ENCODE measurements at regions not wholly inside any gene's neighbourhood (a gene's known extent, or its start where the extent isn't known, plus 50 kb on each side); places are given as distances from the start of the nearest gene placed in this dataset.

DNA sequence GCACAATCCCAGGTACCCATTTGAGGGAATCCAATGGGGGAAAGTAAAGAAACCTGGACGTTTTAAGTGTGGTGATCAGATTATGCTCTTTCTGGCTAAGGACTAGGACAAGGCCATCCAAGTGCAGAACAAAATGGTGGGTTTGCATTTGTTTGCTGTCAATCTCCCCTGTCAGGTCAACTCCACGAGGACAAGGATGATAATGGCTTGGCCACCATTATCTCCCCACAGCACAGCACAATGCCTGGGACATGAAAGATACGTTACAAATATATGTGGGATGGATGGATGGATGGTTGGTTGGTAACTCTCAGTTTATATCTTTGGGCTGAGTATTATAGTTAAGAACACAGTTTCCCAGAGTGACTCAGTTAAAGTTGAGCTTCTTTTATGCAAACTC, 526.9 kb downstream of the NPIPA7 start:
- Histone ChIP-seq H3K4me3 (ENCODE audit: insufficient read depth, low read depth, low read length) (no peak overlapping the region), H3K9me3 (ENCODE audit: control insufficient read depth, low read length) (no peaks in the 10 kb centered on the region), H3K4me1 (ENCODE audit: control insufficient read depth, insufficient read depth, low read length) (no peaks in the 10 kb centered on the region), H3K36me3 (ENCODE audit: control insufficient read depth, insufficient read depth, low read length) (no peaks in the 10 kb centered on the region), H3K27me3 (ENCODE audit: control insufficient read depth, insufficient read depth, low read length, poor library complexity, severe bottlenecking) (no peaks in the 10 kb centered on the region), H3K27ac (ENCODE audit: insufficient read depth, low read depth, low read length, poor library complexity, severe bottlenecking) (no peak overlapping the region)
- 76 to 88% methylated on average over 3 of the region's 3 CpGs for WGBS, 2 experiments

- no peaks in the 10 kb centered on the region for H3K27me3 ChIP-seq (ENCODE audit: control insufficient read depth, insufficient read depth, low read length, poor library complexity, severe bottlenecking)
- no peak overlapping the region for H3K4me3 ChIP-seq (ENCODE audit: insufficient read depth, low read depth, low read length)
- H3K9me3 ChIP-seq (ENCODE audit: control insufficient read depth, low read length), result no peaks in the 10 kb centered on the region
- H3K4me1 ChIP-seq (ENCODE audit: control insufficient read depth, insufficient read depth, low read length), result no peaks in the 10 kb centered on the region
- H3K27ac ChIP-seq (ENCODE audit: insufficient read depth, low read depth, low read length, poor library complexity, severe bottlenecking), result no peak overlapping the region
- no peaks in the 10 kb centered on the region for H3K36me3 ChIP-seq (ENCODE audit: control insufficient read depth, insufficient read depth, low read length)
These were observed 528.1 kb downstream of the NPIPA7 start for GRCh38 chr16:16907089-16907488.

- H3K27ac ChIP-seq (ENCODE audit: insufficient read depth, low read depth, low read length, poor library complexity, severe bottlenecking), result no peak overlapping the region
- H3K9me3 ChIP-seq (ENCODE audit: control insufficient read depth, low read length), result no peaks in the 10 kb centered on the region
- H3K4me1 ChIP-seq (ENCODE audit: control insufficient read depth, insufficient read depth, low read length), result no peaks in the 10 kb centered on the region
- no peak overlapping the region for H3K4me3 ChIP-seq (ENCODE audit: insufficient read depth, low read depth, low read length)
- H3K36me3 ChIP-seq (ENCODE audit: control insufficient read depth, insufficient read depth, low read length), result no peaks in the 10 kb centered on the region
- 93 to 96% methylated on average over 5 of the region's 5 CpGs for WGBS, 2 experiments
- no peaks in the 10 kb centered on the region for H3K27me3 ChIP-seq (ENCODE audit: control insufficient read depth, insufficient read depth, low read length, poor library complexity, severe bottlenecking)
These were observed 529.1 kb downstream of the NPIPA7 start for GRCh38 chr16:16908077-16908476.

GRCh38 chr16:16909126-16909525, 530.2 kb downstream of the NPIPA7 start:
- Histone ChIP-seq H3K4me1 (ENCODE audit: control insufficient read depth, insufficient read depth, low read length) (no peaks in the 10 kb centered on the region), H3K4me3 (ENCODE audit: insufficient read depth, low read depth, low read length) (no peak overlapping the region), H3K27ac (ENCODE audit: insufficient read depth, low read depth, low read length, poor library complexity, severe bottlenecking) (no peak overlapping the region), H3K27me3 (ENCODE audit: control insufficient read depth, insufficient read depth, low read length, poor library complexity, severe bottlenecking) (no peaks in the 10 kb centered on the region), H3K36me3 (ENCODE audit: control insufficient read depth, insufficient read depth, low read length) (no peaks in the 10 kb centered on the region), H3K9me3 (ENCODE audit: control insufficient read depth, low read length) (no peaks in the 10 kb centered on the region)
- 85 to 89% methylated on average over 3 of the region's 3 CpGs for WGBS, 2 experiments

- Histone ChIP-seq H3K4me1 (ENCODE audit: control insufficient read depth, insufficient read depth, low read length) (no peaks in the 10 kb centered on the region), H3K9me3 (ENCODE audit: control insufficient read depth, low read length) (no peaks in the 10 kb centered on the region), H3K4me3 (ENCODE audit: insufficient read depth, low read depth, low read length) (no peak overlapping the region), H3K36me3 (ENCODE audit: control insufficient read depth, insufficient read depth, low read length) (no peaks in the 10 kb centered on the region), H3K27me3 (ENCODE audit: control insufficient read depth, insufficient read depth, low read length, poor library complexity, severe bottlenecking) (no peaks in the 10 kb centered on the region), H3K27ac (ENCODE audit: insufficient read depth, low read depth, low read length, poor library complexity, severe bottlenecking) (no peak overlapping the region)
- WGBS, 2 experiments, result 100% methylated on average over 1 of the region's 1 CpG
These were observed 531.7 kb downstream of the NPIPA7 start for GRCh38 chr16:16910666-16911065.

DNA sequence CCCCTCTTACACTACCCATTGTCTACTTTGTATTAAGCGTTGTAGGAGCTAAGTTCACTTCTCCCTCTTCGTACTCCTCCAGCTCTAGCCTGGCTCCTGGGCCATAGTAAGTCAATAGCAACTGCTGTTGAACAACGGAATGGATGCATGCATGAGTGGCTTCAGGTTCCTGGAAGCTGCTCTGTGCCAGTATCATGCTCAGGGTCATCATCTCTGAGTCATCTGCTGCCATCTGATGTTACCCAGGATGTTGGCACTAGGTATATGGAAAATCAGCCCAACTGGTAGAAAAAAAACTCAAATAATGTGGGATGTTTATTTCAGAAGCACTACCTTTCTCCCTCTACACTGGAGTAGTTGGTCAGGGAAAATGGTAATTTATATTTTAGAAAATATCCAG, 536.8 kb downstream of the NPIPA7 start:
- Histone ChIP-seq H3K27ac (ENCODE audit: insufficient read depth, low read depth, low read length, poor library complexity, severe bottlenecking) (no peak overlapping the region), H3K4me3 (ENCODE audit: insufficient read depth, low read depth, low read length) (no peak overlapping the region), H3K36me3 (ENCODE audit: control insufficient read depth, insufficient read depth, low read length) (no peaks in the 10 kb centered on the region), H3K27me3 (ENCODE audit: control insufficient read depth, insufficient read depth, low read length, poor library complexity, severe bottlenecking) (no peaks in the 10 kb centered on the region), H3K4me1 (ENCODE audit: control insufficient read depth, insufficient read depth, low read length) (no peaks in the 10 kb centered on the region), H3K9me3 (ENCODE audit: control insufficient read depth, low read length) (no peaks in the 10 kb centered on the region)
- WGBS, 2 experiments, result 89 to 90% methylated on average over 2 of the region's 3 CpGs

DNA sequence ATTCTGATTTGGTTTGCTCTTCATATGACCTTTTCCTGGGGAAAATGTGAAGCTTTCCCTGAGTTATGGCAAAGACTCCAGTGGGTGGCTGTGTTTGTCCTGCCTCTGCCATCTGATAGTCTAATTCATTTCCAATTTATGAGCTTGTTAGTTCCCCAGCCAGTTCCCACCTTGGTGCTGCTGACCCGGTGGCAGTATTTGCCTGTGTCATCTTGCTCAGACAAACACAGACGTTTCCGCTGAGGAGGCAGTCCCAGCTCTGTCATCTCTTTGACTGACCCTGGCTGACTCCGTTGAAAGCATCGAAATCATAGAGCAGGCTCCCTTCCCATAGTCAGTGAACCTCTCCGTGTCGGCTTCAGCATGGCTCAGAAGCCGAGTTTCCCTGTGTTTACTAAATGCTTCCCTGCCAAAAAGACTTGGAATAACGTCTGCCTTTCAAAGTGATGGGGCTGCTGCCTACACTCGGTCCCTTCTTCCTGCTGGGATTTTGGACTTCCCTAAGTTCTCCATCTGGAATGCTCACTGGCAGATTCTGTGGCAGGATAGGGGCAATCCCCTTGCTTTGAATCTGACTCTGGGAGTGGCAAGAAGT, 538.3 kb downstream of the NPIPA7 start:
- Histone ChIP-seq H3K4me3 (ENCODE audit: insufficient read depth, low read depth, low read length) (no peak overlapping the region), H3K27ac (ENCODE audit: insufficient read depth, low read depth, low read length, poor library complexity, severe bottlenecking) (no peak overlapping the region), H3K27me3 (ENCODE audit: control insufficient read depth, insufficient read depth, low read length, poor library complexity, severe bottlenecking) (no peaks in the 10 kb centered on the region), H3K36me3 (ENCODE audit: control insufficient read depth, insufficient read depth, low read length) (no peaks in the 10 kb centered on the region), H3K9me3 (ENCODE audit: control insufficient read depth, low read length) (no peaks in the 10 kb centered on the region), H3K4me1 (ENCODE audit: control insufficient read depth, insufficient read depth, low read length) (no peaks in the 10 kb centered on the region)
- WGBS, 2 experiments, result 80 to 82% methylated on average over 10 of the region's 10 CpGs

- Histone ChIP-seq H3K4me1 (ENCODE audit: control insufficient read depth, insufficient read depth, low read length) (no peaks in the 10 kb centered on the region), H3K36me3 (ENCODE audit: control insufficient read depth, insufficient read depth, low read length) (no peaks in the 10 kb centered on the region), H3K9me3 (ENCODE audit: control insufficient read depth, low read length) (no peaks in the 10 kb centered on the region), H3K4me3 (ENCODE audit: insufficient read depth, low read depth, low read length) (no peak overlapping the region), H3K27me3 (ENCODE audit: control insufficient read depth, insufficient read depth, low read length, poor library complexity, severe bottlenecking) (no peaks in the 10 kb centered on the region), H3K27ac (ENCODE audit: insufficient read depth, low read depth, low read length, poor library complexity, severe bottlenecking) (no peak overlapping the region)
These were observed 544.5 kb downstream of the NPIPA7 start for GRCh38 chr16:16923479-16923878.

DNA sequence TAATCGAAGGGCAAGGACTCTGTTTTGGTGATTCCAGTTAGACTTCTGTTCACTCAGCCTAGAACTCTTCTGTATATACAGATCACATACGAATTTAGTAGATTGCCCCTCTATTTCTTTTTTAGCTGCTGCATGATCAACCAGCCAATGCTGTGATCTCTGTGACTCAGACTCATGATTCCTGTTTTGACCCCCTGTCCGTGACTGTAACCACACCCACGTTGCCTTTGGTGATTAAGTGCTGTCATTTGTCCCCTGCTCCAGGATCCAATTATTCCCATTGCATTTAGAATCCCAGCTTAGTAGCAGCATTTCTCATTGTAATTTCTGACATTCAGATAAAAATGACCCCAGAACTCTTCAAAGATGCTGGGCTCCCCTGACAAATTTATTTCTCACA, 545.7 kb downstream of the NPIPA7 start:
- Histone ChIP-seq H3K36me3 (ENCODE audit: control insufficient read depth, insufficient read depth, low read length) (no peaks in the 10 kb centered on the region), H3K4me1 (ENCODE audit: control insufficient read depth, insufficient read depth, low read length) (no peaks in the 10 kb centered on the region), H3K4me3 (ENCODE audit: insufficient read depth, low read depth, low read length) (no peak overlapping the region), H3K27me3 (ENCODE audit: control insufficient read depth, insufficient read depth, low read length, poor library complexity, severe bottlenecking) (no peaks in the 10 kb centered on the region), H3K9me3 (ENCODE audit: control insufficient read depth, low read length) (no peaks in the 10 kb centered on the region), H3K27ac (ENCODE audit: insufficient read depth, low read depth, low read length, poor library complexity, severe bottlenecking) (no peak overlapping the region)
- 79 to 81% methylated on average over 4 of the region's 4 CpGs for WGBS, 2 experiments

- Histone ChIP-seq H3K36me3 (ENCODE audit: control insufficient read depth, insufficient read depth, low read length) (no peaks in the 10 kb centered on the region), H3K27ac (ENCODE audit: insufficient read depth, low read depth, low read length, poor library complexity, severe bottlenecking) (no peak overlapping the region), H3K4me3 (ENCODE audit: insufficient read depth, low read depth, low read length) (no peak overlapping the region), H3K9me3 (ENCODE audit: control insufficient read depth, low read length) (no peaks in the 10 kb centered on the region), H3K4me1 (ENCODE audit: control insufficient read depth, insufficient read depth, low read length) (no peaks in the 10 kb centered on the region), H3K27me3 (ENCODE audit: control insufficient read depth, insufficient read depth, low read length, poor library complexity, severe bottlenecking) (no peaks in the 10 kb centered on the region)
- 95 to 100% methylated on average over 2 of the region's 2 CpGs for WGBS, 2 experiments
These were observed 545.3 kb downstream of the XYLT1 start for GRCh38 chr16:16925432-16925831.

DNA sequence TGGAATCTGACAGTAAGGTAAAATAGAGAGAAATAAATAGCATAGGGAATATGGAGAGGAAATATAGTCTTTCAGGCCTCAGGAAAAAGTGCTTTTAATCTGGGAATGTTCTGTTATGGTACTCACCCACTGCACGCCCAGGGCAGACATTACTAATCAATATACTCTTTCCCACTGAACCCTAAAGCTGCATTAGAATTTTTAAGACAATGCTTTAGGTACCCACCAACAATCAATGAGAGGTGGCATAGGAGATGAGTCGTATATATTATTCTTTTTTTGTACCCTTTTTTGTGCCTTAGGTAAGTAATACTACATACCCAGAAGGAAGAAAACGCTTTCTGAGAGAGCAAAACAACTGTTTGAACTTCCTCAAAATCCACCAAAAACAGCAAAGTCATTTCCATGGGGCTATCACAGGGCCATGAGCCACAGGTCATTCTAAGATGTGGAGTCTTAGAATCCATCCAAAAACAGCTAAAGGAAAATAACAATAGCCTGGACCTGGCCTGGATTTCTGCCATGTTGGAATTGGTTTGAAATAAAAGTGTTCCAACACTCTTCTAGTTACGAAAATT, 542.1 kb downstream of the XYLT1 start:
- H3K4me3 ChIP-seq (ENCODE audit: insufficient read depth, low read depth, low read length), result no peak overlapping the region
- no peaks in the 10 kb centered on the region for H3K27me3 ChIP-seq (ENCODE audit: control insufficient read depth, insufficient read depth, low read length, poor library complexity, severe bottlenecking)
- no peaks in the 10 kb centered on the region for H3K36me3 ChIP-seq (ENCODE audit: control insufficient read depth, insufficient read depth, low read length)
- H3K27ac ChIP-seq (ENCODE audit: insufficient read depth, low read depth, low read length, poor library complexity, severe bottlenecking), result no peak overlapping the region
- WGBS, 2 experiments, result 87 to 90% methylated on average over 3 of the region's 4 CpGs
- H3K4me1 ChIP-seq (ENCODE audit: control insufficient read depth, insufficient read depth, low read length), result no peaks in the 10 kb centered on the region
- no peaks in the 10 kb centered on the region for H3K9me3 ChIP-seq (ENCODE audit: control insufficient read depth, low read length)

Measured in ectodermal cell (in vitro differentiated cells).